ENCODE measurements at regions not wholly inside any gene's neighbourhood (a gene's known extent, or its start where the extent isn't known, plus 50 kb on each side); places are given as distances from the start of the nearest gene placed in this dataset.

- TF ChIP-seq GATA2 (IDR thresholded peaks at IDR 0.05; ENCODE audit: insufficient read depth, insufficient read length, low read depth, low read length), result no peak
- TF ChIP-seq JUN (IDR thresholded peaks at IDR 0.05; ENCODE audit: borderline replicate concordance, insufficient read depth, insufficient read length, low read depth), result no peak
- dilution Hi-C loops (cut with MboI; ENCODE audit: extremely low pct_ligation_motif_present, low sequenced_read_pairs), result no loop called here
- Histone ChIP-seq H3K4me2 (ENCODE audit: insufficient read depth, low read length) (no peak overlapping the region), H3K9me1 (replicated peaks; ENCODE audit: control insufficient read depth, extremely low read depth, insufficient read depth, low read length) (no peaks in the 10 kb centered on the region), H3K9ac (replicated peaks; ENCODE audit: extremely low read depth, insufficient read depth, low read length) (no peak overlapping the region), H3K4me3 (replicated peaks in 1 of 3; ENCODE audit: insufficient read depth in 1 of 3, low read depth in 1 of 3, low read length in 3 of 3) (no peak overlapping the region), H3K4me1 (ENCODE audit: control insufficient read depth, extremely low read depth, insufficient read depth, low read length) (no peaks in the 10 kb centered on the region), H3K36me3 (ENCODE audit: control insufficient read depth in 2 of 2, extremely low read depth in 1 of 2, insufficient read depth in 2 of 2, low read length in 2 of 2) (no peaks in the 10 kb centered on the region), H3K27ac (ENCODE audit: insufficient read depth, low read depth, low read length) (no peak overlapping the region), H3K9me3 (replicated peaks; ENCODE audit: control insufficient read depth, insufficient read depth, low read length) (no peaks in the 10 kb centered on the region), H4K20me1 (replicated peaks; ENCODE audit: control insufficient read depth, extremely low read depth, insufficient read depth, low read length) (no peaks in the 10 kb centered on the region), H3K27me3 (ENCODE audit: control insufficient read depth in 2 of 2, insufficient read depth in 2 of 2, low read length in 2 of 2) (no peaks in the 10 kb centered on the region), H3K79me2 (ENCODE audit: control insufficient read depth, insufficient read depth, low read length) (no peaks in the 10 kb centered on the region), H2AFZ (ENCODE audit: low read depth, low read length) (no peak overlapping the region)
- FAIRE-seq (no peak), DNase-seq (ENCODE audit: low read depth, low spot score) (no peak)
- POLR2A ChIA-PET, result no interaction called here
- intact Hi-C loops (cut with micrococcal nuclease), result no loop called here
- BruUV-seq (replicated peaks), result no TSS peak
- CTCF ChIA-PET, result no interaction called here
Observed at GRCh38 chr16:7090628-7091115, 242.0 kb upstream of the RBFOX1 start.

DNA sequence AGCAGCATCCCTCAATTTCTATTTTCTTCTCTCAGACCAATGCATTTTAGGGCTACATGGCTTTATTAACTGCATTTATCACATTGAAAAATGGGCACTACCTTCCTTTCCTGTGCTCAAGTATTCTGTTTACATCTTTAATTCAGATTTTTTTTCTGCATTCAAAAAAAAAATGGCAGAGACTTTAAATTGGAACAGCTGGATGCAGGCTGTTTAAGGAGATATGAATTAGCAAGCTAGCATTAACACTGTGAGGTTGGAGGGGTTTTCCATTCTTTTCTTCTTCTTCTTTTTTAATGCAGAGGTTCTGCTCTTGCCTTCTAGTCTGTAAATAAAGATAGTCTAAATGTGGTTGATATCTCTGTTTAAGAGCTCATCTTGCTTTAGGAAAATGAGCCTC is 242.9 kb upstream of the RBFOX1 start:
- FAIRE-seq (no peak), DNase-seq (ENCODE audit: low read depth, low spot score) (no peak)
- ChIA-PET POLR2A (no interaction called here), CTCF (no interaction called here)
- no peaks in the 10 kb centered on the region for H3K4me1 ChIP-seq (ENCODE audit: control insufficient read depth, extremely low read depth, insufficient read depth, low read length)
- no TSS peak for BruUV-seq (replicated peaks)
- TF ChIP-seq MYC (IDR thresholded peaks at IDR 0.05; ENCODE audit: low read depth, low read length), result no peak
- TF ChIP-seq GATA2 (IDR thresholded peaks at IDR 0.05; ENCODE audit: insufficient read depth, insufficient read length, low read depth, low read length), result no peak
- no peak for TF ChIP-seq FOS (IDR thresholded peaks at IDR 0.05; ENCODE audit: borderline replicate concordance, insufficient read depth, low read length)
- no peaks in the 10 kb centered on the region for H3K9me1 ChIP-seq (replicated peaks; ENCODE audit: control insufficient read depth, extremely low read depth, insufficient read depth, low read length)
- H3K27ac ChIP-seq (ENCODE audit: insufficient read depth, low read depth, low read length), result no peak overlapping the region
- H3K79me2 ChIP-seq (ENCODE audit: control insufficient read depth, insufficient read depth, low read length), result no peaks in the 10 kb centered on the region
- no peak overlapping the region for H2AFZ ChIP-seq (ENCODE audit: low read depth, low read length)
- H3K9me3 ChIP-seq (replicated peaks; ENCODE audit: control insufficient read depth, insufficient read depth, low read length), result no peaks in the 10 kb centered on the region
- no peak overlapping the region for H3K9ac ChIP-seq (replicated peaks; ENCODE audit: extremely low read depth, insufficient read depth, low read length)
- no peaks in the 10 kb centered on the region for H4K20me1 ChIP-seq (replicated peaks; ENCODE audit: control insufficient read depth, extremely low read depth, insufficient read depth, low read length)
- no peak overlapping the region for H3K4me3 ChIP-seq (replicated peaks in 1 of 3; ENCODE audit: insufficient read depth in 1 of 3, low read depth in 1 of 3, low read length in 3 of 3)
- intact Hi-C loops (cut with micrococcal nuclease) (no loop called here), dilution Hi-C loops (cut with MboI; ENCODE audit: extremely low pct_ligation_motif_present, low sequenced_read_pairs) (no loop called here)
- H3K36me3 ChIP-seq (ENCODE audit: control insufficient read depth in 2 of 2, extremely low read depth in 1 of 2, insufficient read depth in 2 of 2, low read length in 2 of 2), result no peaks in the 10 kb centered on the region
- H3K4me2 ChIP-seq (ENCODE audit: insufficient read depth, low read length), result no peak overlapping the region
- no peaks in the 10 kb centered on the region for H3K27me3 ChIP-seq (ENCODE audit: control insufficient read depth in 2 of 2, insufficient read depth in 2 of 2, low read length in 2 of 2)
